Heart right ventricle (tissue), 16 donors: ENCODE measurements at regions not wholly inside any gene's neighbourhood (a gene's known extent, or its start where the extent isn't known, plus 50 kb on each side); places are given as distances from the start of the nearest gene placed in this dataset.
A peak's percentile ranks its signal among the peaks of the same experiment; 100 is the strongest.

Experiments used
- ATAC-seq, 8 donors: fragments of 200-7000 bp; cut with Tn5 transposase; one replicate each; pipeline ENCODE4 v1.9.1; 2020; ENCODE audit warnings: mild to moderate bottlenecking in 8 of 8, moderate library complexity in 8 of 8, moderate number of reproducible peaks in 1 of 8
- DNase-seq, 2 donors: peaks; one replicate each; pipeline ENCODE4 v3.0.0-alpha.2; 2020
- H3K27ac ChIP-seq, 10 donors: fragments of 200-600 bp; sonication (generic) in 2 of 10; one replicate each; pipeline versions ENCODE4 v1.5.0 to v1.8.0; 2020 to 2022; ENCODE audit warnings: mild to moderate bottlenecking in 3 of 10
- H3K27me3 ChIP-seq, 7 donors: fragments of 200-600 bp; one replicate each; pipeline ENCODE4 v1.8.0; 2021 to 2022; ENCODE audit warnings: mild to moderate bottlenecking in 2 of 7
- H3K36me3 ChIP-seq, 9 donors: fragments of 200-600 bp; sonication (generic) in 1 of 9; one replicate each; pipeline versions ENCODE4 v1.5.0 to v1.8.0; 2020 to 2022; ENCODE audit warnings: mild to moderate bottlenecking in 2 of 9
- H3K4me1 ChIP-seq, 9 donors: fragments of 200-600 bp; sonication (generic) in 1 of 9; one replicate each; pipeline versions ENCODE4 v1.5.0 to v1.8.0; 2020 to 2022; ENCODE audit warnings: mild to moderate bottlenecking in 4 of 9
- H3K4me3 ChIP-seq, 10 donors: fragments of 200-600 bp; sonication (generic) in 2 of 10; one replicate each; pipeline versions ENCODE4 v1.5.0 to v1.8.0; 2020 to 2022; ENCODE audit warnings: mild to moderate bottlenecking in 7 of 10, moderate library complexity in 2 of 10
- H3K9me3 ChIP-seq, 11 donors: fragments of 200-600 bp in 10 of 11; sonication (generic) in 2 of 11; one replicate each; pipeline versions ENCODE4 v1.5.0 to v1.8.0; 2013 to 2022; ENCODE audit warnings: mild to moderate bottlenecking in 2 of 11, control low read depth in 1 of 11, moderate library complexity in 1 of 11
- WGBS, 2 donors: extraction: QIAGEN DNeasy Blood & Tissue Kit; methylation state at CpG; one replicate each; pipeline ENCODE4 v1.1.7; 2013; ENCODE audit warnings: inconsistent platforms in 1 of 2; 5-methylcytosine and 5-hydroxymethylcytosine counted together
- intact Hi-C, 10 donors: fragments of 100-400 bp; cut with DNase I; formaldehyde crosslinking; loops; one replicate each; pipeline versions ENCODE4 v1.11.1 to v1.14.2; 2022
- TF ChIP-seq, protein P1 (sequence below), 9 donors: fragments of 200-600 bp; sonication (generic) in 2 of 9; IDR thresholded peaks; one replicate each; pipeline versions ENCODE4 v1.5.0 to v1.8.0; 2021 to 2022; ENCODE audit warnings: antibody characterized with exemption in 9 of 9, mild to moderate bottlenecking in 5 of 9, moderate library complexity in 1 of 9
- donor health status: Arrhythmogenic right ventricular cardiomyopathy.
- donor health status: ischemic (EF 13 %, LVEDD 7.1; RV severe dilation, severe dysfunction).
- donor health status: healthy with polysubstance abuse.
- donor health status: DM: no; HTN: yes; CAD: no.
- donor health status: DM: no; HTN: no; CAD: no.
- donor health status: ischemic (EF 25% LVEDD 6.9; RV normal size, moderate dysfunction).
- donor health status: ischemic (EF 25% LVEDD 5.7; RV mildly dilated, moderate dysfunction).
- donor health status: healthy.
- donor health status: DM: yes; HTN: yes; CAD: no.
- donor health status: Ischemic cardiomyopathy.
- donor health status: ischemic (EF 35%, LVEDD 5.7; RV mildly dilated, moderate dysfunction).
- donor health status: nonischemic (EF 11% LVEDD 7.7; RV severe dilation, severe dysfunction).
- donor health status: DM: yes; HTN: yes; CAD: no.
- donor health status: PGD.
- donor health status: ischemic (EF 29% LVEDD 5.4; RV normal size, mild dysfunction).
- donor health status: nonischemic (EF 23%, LVEDD 6.1; RV moderate dilation, normal function).

GRCh38 chr2:238696331-238696730 lies 151.6 kb upstream of the TWIST2 start:
- ATAC-seq = no peak
- DNase-seq = no peak
- Histone ChIP-seq H3K9me3 (no peaks in the 10 kb centered on the region), H3K36me3 (no peaks in the 10 kb centered on the region), H3K27me3 (no peaks in the 10 kb centered on the region), H3K27ac (no peak overlapping the region), H3K4me1 (peaks cover 0 to 40% (median 12%) of the 10 kb centered on the region in 9 donors), H3K4me3 (no peak overlapping the region)
- WGBS, 2 donors = 83 to 84% methylated on average over 4 of the region's 4 CpGs
- intact Hi-C loops = loop anchor here in 1 of 10 donors (10.0 kb wide), 1 partner anchor 122 kb away; no protein-coding TSS in a partner anchor
- TF ChIP-seq, protein P1, sequence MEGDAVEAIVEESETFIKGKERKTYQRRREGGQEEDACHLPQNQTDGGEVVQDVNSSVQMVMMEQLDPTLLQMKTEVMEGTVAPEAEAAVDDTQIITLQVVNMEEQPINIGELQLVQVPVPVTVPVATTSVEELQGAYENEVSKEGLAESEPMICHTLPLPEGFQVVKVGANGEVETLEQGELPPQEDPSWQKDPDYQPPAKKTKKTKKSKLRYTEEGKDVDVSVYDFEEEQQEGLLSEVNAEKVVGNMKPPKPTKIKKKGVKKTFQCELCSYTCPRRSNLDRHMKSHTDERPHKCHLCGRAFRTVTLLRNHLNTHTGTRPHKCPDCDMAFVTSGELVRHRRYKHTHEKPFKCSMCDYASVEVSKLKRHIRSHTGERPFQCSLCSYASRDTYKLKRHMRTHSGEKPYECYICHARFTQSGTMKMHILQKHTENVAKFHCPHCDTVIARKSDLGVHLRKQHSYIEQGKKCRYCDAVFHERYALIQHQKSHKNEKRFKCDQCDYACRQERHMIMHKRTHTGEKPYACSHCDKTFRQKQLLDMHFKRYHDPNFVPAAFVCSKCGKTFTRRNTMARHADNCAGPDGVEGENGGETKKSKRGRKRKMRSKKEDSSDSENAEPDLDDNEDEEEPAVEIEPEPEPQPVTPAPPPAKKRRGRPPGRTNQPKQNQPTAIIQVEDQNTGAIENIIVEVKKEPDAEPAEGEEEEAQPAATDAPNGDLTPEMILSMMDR (IDR thresholded peaks at IDR 0.05) = no peak

- ATAC-seq (no peak), DNase-seq (no peak)
- Histone ChIP-seq H3K9me3 (no peaks in the 10 kb centered on the region), H3K27me3 (no peaks in the 10 kb centered on the region), H3K36me3 (no peaks in the 10 kb centered on the region), H3K4me1 (peaks cover 0 to 42% (median 14%) of the 10 kb centered on the region in 9 donors), H3K4me3 (no peak overlapping the region), H3K27ac (no peak overlapping the region)
- TF ChIP-seq, protein P1 (IDR thresholded peaks at IDR 0.05) = no peak
- WGBS, 2 donors = 81 to 86% methylated on average over 3 of the region's 3 CpGs
- intact Hi-C loops = loop anchor here in 1 of 10 donors (10.0 kb wide), 1 partner anchor 122 kb away; no protein-coding TSS in a partner anchor
Observed at GRCh38 chr2:238696786-238697185, 151.1 kb upstream of the TWIST2 start.

GRCh38 chr2:238697193-238698071 lies 150.5 kb upstream of the TWIST2 start:
- Histone ChIP-seq H3K4me1 (peaks cover 0 to 49% (median 14%) of the 10 kb centered on the region in 9 donors), H3K27ac (no peak overlapping the region), H3K36me3 (no peaks in the 10 kb centered on the region), H3K27me3 (no peaks in the 10 kb centered on the region), H3K4me3 (no peak overlapping the region), H3K9me3 (no peaks in the 10 kb centered on the region)
- intact Hi-C loops = loop anchor here in 1 of 10 donors (10.0 kb wide), 1 partner anchor 123 kb away; no protein-coding TSS in a partner anchor
- ATAC-seq (no peak), DNase-seq (no peak)
- TF ChIP-seq, protein P1 (IDR thresholded peaks at IDR 0.05) = no peak
- 80 to 81% methylated on average over 20 of the region's 20 CpGs for WGBS, 2 donors

GRCh38 chr2:238698072-238698352 lies 149.9 kb upstream of the TWIST2 start:
- Histone ChIP-seq H3K4me1 (peaks cover 0 to 54% (median 14%) of the 10 kb centered on the region in 9 donors), H3K27me3 (no peaks in the 10 kb centered on the region), H3K36me3 (no peaks in the 10 kb centered on the region), H3K27ac (peak overlapping the region in 1 of 10 donors; percentile 63), H3K4me3 (no peak overlapping the region), H3K9me3 (no peaks in the 10 kb centered on the region)
- WGBS, 2 donors = 53 to 54% methylated on average over 7 of the region's 7 CpGs
- TF ChIP-seq, protein P1 (IDR thresholded peaks at IDR 0.05) = no peak
- DNase-seq (no peak), ATAC-seq (no peak)
- intact Hi-C loops = loop anchor here in 1 of 10 donors (10.0 kb wide), 1 partner anchor 123 kb away; no protein-coding TSS in a partner anchor
